GM23338 (cell line): ENCODE measurements at regions not wholly inside any gene's neighbourhood (a gene's known extent, or its start where the extent isn't known, plus 50 kb on each side); places are given as distances from the start of the nearest gene placed in this dataset.

ENCODE experiments used
- CREB1 ChIP-seq: fragments of 250-450 bp; sonication (Bioruptor Pico); IDR thresholded peaks from 2 replicates; pipeline ENCODE4 v1.5.0; 2020; ENCODE audit warnings: low read depth, mild to moderate bottlenecking, moderate library complexity
- CTCF ChIP-seq, 2 experiments: fragments of 200-600 bp in 1 of 2; sonication (generic) in 1 of 2; conservative IDR thresholded peaks; 2 replicates each; pipeline versions ENCODE4 v1.5.1 to v1.6.1; 2016 to 2017; ENCODE audit warnings: antibody characterized with exemption in 2 of 2, low read depth in 2 of 2, mild to moderate bottlenecking in 2 of 2, moderate library complexity in 1 of 2
- ETS1 ChIP-seq: IDR thresholded peaks from 2 replicates; pipeline ENCODE4 v1.6.1; 2016; ENCODE audit warnings: antibody characterized with exemption
- EZH2 ChIP-seq: fragments of 200-600 bp; sonication (generic); IDR thresholded peaks from one replicate; pipeline ENCODE4 v1.8.0; 2017; ENCODE audit warnings: antibody characterized with exemption, mild to moderate bottlenecking, low read depth; ENCODE audit not compliant: unreplicated experiment
- EZH2phosphoT487 ChIP-seq: fragments of 200-600 bp; sonication (generic); IDR thresholded peaks from one replicate; pipeline ENCODE4 v1.8.1; 2018; ENCODE audit warnings: antibody characterized with exemption; ENCODE audit not compliant: unreplicated experiment
- JUNB ChIP-seq: IDR thresholded peaks from one replicate; pipeline ENCODE4 v1.6.1; 2016; ENCODE audit warnings: antibody characterized with exemption; ENCODE audit not compliant: unreplicated experiment
- NANOG ChIP-seq: IDR thresholded peaks from 2 replicates; pipeline ENCODE4 v1.6.1; 2016; ENCODE audit warnings: antibody characterized with exemption, borderline replicate concordance
- POLR2AphosphoS5 ChIP-seq: IDR thresholded peaks from 2 replicates; pipeline ENCODE4 v1.6.1; 2016; ENCODE audit warnings: antibody characterized with exemption, low read depth
- REST ChIP-seq: IDR thresholded peaks from one replicate; pipeline ENCODE4 v1.6.1; 2018; ENCODE audit warnings: antibody characterized with exemption; ENCODE audit not compliant: unreplicated experiment
- STAT1 ChIP-seq: IDR thresholded peaks from one replicate; pipeline ENCODE4 v1.6.1; 2016; ENCODE audit warnings: antibody characterized with exemption; ENCODE audit not compliant: unreplicated experiment
- ZNF114 ChIP-seq: fragments of 250-450 bp; sonication (Bioruptor Pico); IDR thresholded peaks from 2 replicates; pipeline ENCODE4 v1.5.0; 2020; ENCODE audit warnings: mild to moderate bottlenecking, moderate library complexity
- ZNF331 ChIP-seq: fragments of 250-450 bp; sonication (Bioruptor Pico); IDR thresholded peaks from 2 replicates; pipeline ENCODE4 v1.5.0; 2020; ENCODE audit warnings: low read depth, mild to moderate bottlenecking, moderate library complexity
- TF ChIP-seq, protein P1 (sequence below): fragments of 250-450 bp; sonication (Bioruptor Pico); IDR thresholded peaks from 2 replicates; pipeline ENCODE4 v1.5.0; 2020; ENCODE audit warnings: mild to moderate bottlenecking, moderate library complexity

DNA sequence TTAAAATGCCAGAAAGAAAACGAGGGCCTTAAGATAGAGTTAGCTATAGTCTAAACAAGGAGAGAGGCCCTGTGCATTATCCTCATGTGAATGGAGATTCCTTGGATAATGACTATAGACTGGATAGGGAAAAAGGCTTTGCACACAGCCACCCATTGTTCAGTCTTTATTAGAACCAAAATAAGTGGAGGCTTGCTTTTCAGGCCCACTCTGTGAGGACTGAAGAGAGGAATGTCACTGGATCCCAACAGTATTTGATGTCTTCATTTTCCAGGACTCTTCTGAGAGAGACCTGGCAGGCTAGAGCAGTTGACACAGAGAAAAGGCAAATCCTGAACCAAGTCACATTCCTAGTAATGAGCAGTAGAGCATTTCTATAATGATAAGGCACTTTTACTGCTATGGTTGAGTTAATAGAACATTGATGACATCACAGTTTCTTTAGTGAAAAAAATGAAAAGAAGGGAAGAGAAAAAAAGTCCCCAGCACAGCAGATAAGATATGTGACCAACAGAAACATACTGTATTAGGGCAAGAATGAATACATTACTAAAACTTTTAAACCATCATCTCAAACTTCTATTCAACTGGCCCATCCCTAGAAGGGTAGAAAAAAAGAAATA lies 315.1 kb downstream of the EPHA7 start:
- TF ChIP-seq JUNB (no peak), REST (no peak), POLR2AphosphoS5 (no peak), CTCF (conservative IDR thresholded peaks at IDR 0.05; ENCODE audit: low read depth in 2 of 2) (no peak), EZH2 (no peak), CREB1 (CRISPR knock-in tag) (no peak), EZH2phosphoT487 (no peak), NANOG (no peak), ETS1 (no peak), ZNF331 (CRISPR knock-in tag) (no peak), STAT1 (no peak), ZNF114 (CRISPR knock-in tag) (no peak)
- TF ChIP-seq, protein P1, sequence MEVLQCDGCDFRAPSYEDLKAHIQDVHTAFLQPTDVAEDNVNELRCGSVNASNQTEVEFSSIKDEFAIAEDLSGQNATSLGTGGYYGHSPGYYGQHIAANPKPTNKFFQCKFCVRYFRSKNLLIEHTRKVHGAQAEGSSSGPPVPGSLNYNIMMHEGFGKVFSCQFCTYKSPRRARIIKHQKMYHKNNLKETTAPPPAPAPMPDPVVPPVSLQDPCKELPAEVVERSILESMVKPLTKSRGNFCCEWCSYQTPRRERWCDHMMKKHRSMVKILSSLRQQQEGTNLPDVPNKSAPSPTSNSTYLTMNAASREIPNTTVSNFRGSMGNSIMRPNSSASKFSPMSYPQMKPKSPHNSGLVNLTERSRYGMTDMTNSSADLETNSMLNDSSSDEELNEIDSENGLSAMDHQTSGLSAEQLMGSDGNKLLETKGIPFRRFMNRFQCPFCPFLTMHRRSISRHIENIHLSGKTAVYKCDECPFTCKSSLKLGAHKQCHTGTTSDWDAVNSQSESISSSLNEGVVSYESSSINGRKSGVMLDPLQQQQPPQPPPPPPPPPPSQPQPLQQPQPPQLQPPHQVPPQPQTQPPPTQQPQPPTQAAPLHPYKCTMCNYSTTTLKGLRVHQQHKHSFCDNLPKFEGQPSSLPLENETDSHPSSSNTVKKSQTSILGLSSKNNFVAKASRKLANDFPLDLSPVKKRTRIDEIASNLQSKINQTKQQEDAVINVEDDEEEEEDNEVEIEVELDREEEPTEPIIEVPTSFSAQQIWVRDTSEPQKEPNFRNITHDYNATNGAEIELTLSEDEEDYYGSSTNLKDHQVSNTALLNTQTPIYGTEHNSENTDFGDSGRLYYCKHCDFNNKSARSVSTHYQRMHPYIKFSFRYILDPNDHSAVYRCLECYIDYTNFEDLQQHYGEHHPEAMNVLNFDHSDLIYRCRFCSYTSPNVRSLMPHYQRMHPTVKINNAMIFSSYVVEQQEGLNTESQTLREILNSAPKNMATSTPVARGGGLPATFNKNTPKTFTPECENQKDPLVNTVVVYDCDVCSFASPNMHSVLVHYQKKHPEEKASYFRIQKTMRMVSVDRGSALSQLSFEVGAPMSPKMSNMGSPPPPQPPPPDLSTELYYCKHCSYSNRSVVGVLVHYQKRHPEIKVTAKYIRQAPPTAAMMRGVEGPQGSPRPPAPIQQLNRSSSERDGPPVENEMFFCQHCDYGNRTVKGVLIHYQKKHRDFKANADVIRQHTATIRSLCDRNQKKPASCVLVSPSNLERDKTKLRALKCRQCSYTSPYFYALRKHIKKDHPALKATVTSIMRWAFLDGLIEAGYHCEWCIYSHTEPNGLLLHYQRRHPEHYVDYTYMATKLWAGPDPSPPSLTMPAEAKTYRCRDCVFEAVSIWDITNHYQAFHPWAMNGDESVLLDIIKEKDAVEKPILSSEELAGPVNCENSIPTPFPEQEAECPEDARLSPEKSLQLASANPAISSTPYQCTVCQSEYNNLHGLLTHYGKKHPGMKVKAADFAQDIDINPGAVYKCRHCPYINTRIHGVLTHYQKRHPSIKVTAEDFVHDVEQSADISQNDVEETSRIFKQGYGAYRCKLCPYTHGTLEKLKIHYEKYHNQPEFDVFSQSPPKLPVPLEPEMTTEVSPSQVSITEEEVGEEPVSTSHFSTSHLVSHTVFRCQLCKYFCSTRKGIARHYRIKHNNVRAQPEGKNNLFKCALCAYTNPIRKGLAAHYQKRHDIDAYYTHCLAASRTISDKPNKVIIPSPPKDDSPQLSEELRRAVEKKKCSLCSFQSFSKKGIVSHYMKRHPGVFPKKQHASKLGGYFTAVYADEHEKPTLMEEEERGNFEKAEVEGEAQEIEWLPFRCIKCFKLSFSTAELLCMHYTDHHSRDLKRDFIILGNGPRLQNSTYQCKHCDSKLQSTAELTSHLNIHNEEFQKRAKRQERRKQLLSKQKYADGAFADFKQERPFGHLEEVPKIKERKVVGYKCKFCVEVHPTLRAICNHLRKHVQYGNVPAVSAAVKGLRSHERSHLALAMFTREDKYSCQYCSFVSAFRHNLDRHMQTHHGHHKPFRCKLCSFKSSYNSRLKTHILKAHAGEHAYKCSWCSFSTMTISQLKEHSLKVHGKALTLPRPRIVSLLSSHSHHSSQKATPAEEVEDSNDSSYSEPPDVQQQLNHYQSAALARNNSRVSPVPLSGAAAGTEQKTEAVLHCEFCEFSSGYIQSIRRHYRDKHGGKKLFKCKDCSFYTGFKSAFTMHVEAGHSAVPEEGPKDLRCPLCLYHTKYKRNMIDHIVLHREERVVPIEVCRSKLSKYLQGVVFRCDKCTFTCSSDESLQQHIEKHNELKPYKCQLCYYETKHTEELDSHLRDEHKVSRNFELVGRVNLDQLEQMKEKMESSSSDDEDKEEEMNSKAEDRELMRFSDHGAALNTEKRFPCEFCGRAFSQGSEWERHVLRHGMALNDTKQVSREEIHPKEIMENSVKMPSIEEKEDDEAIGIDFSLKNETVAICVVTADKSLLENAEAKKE: no peak
